Right lobe of liver (tissue), 4 donors: ENCODE measurements at regions not wholly inside any gene's neighbourhood (a gene's known extent, or its start where the extent isn't known, plus 50 kb on each side); places are given as distances from the start of the nearest gene placed in this dataset.

Experiments
- CTCF ChIP-seq, 4 donors: fragments of 200-600 bp in 3 of 4; fragments of 450-650 bp in 1 of 4; IDR thresholded peaks; one replicate each; pipeline versions ENCODE4 v1.5.1 to v1.8.0; 2016 to 2022; ENCODE audit warnings: antibody characterized with exemption in 4 of 4, mild to moderate bottlenecking in 2 of 4
- POLR2A ChIP-seq: fragments of 450-650 bp; IDR thresholded peaks from one replicate; pipeline ENCODE4 v1.6.1; 2017; ENCODE audit warnings: antibody characterized with exemption, mild to moderate bottlenecking
- donor health status: DM: no; HTN: no; CAD: no.
- donor health status: DM: no; HTN: no; CAD: no.
- donor health status: DM: no; HTN: yes; CAD: no.

- TF ChIP-seq CTCF (IDR thresholded peaks at IDR 0.05) (no peak), POLR2A (no peak)
Measured at GRCh38 chr1:209230314-209230713, 353.2 kb upstream of the CAMK1G start.
